AG08395 (cell line): ENCODE measurements at regions not wholly inside any gene's neighbourhood (a gene's known extent, or its start where the extent isn't known, plus 50 kb on each side); places are given as distances from the start of the nearest gene placed in this dataset.
"Not testable (repeated sequence)": the region's sequence is repeated elsewhere in the genome, so short reads cannot be mapped to it uniquely, and the experiment has no call there.

ENCODE experiments used
- DNase-seq: peaks from one replicate; pipeline ENCODE4 v3.0.0; 2012; ENCODE audit warnings: mixed read lengths, low spot score

GRCh38 chr18:11464129-11464528 lies 145.3 kb upstream of the SLC35G4 start:
- DNase-seq = no peak

DNA sequence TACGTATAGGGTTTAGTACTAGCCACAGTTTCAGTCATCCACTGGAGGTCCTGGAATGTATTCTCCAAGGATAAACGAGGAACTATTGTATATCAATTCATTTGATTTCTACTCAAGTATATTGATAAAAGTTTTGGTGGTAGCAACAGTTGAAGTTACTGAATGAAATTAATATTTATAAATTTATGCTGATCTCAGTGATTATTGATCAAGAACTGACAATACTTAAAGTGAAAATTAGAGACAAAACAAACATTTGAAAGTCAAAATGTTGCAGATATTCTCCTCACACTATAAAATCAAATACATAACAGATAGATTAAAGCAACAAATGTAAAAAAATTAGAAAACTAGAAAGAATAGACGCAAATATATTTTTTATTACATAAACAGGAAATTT lies 150.9 kb upstream of the SLC35G4 start:
- DNase-seq = no peak

GRCh38 chr18:11457853-11458252 lies 151.5 kb upstream of the SLC35G4 start:
- not testable (repeated sequence) for DNase-seq

GRCh38 chr18:11454040-11454439 lies 155.4 kb upstream of the SLC35G4 start:
- DNase-seq = no peak

- not testable (repeated sequence) for DNase-seq
Observed at GRCh38 chr18:11444169-11444568, 165.2 kb upstream of the SLC35G4 start.

DNA sequence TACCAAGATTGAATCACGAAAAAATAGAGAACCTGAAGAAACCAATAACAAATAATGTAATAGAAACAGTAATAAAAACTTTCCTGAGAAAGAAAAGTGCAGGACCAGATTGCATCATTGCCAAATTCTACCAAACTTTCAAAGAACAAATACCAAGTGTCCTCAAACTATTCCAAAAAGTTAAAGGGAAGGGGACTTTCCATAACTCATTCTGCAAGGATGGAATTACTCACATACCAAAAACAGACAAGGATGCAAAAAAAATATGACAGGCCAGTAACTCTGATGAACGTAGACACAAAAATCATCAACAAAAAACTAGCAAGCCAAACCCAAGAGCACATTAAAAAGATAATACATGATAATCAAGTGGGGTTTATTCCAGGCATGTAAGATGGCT lies 172.3 kb upstream of the SLC35G4 start:
- no peak for DNase-seq

DNA sequence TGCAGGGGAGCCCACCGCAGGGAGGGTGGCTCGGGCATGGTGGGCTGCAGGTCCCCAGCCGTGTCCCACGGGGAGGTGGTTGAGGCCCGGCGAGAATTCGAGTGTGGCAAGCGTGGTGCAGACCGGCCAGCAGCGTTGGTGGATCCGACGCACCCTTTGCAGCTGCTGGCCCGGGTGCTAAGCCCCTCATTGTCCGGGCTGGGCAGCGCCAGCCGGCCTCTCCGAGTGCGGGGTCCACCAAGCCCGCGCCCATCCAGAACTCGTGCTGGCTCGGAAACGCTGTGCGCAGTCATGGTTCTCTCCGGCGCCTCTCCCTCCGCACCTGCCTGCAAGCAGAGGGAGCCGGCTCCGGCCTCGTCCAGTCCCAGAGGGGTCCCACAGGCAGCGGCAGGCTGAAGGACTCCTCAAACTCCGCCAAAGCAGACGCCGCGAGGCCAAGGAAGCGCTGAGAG lies 177.0 kb upstream of the SLC35G4 start:
- DNase-seq = no peak

DNA sequence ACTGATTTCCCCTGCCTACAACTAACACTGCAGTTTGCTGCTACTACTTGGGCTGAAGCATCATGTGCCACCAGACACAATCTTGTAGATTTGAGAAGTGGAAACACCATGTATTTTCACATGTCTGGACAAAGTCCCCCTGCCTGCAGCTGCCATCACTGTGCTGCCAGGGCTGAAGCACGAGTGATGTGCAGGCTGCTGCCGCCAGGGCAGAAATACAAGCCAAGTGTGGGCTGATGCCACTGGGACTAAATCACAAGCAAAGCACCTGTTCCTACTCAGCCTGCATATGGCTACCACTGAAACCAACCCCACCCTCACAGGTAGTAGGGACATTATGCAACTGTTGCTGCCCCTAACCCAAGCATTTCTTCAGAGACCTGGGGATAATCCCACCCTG lies 179.5 kb upstream of the SLC35G4 start:
- no peak for DNase-seq

DNA sequence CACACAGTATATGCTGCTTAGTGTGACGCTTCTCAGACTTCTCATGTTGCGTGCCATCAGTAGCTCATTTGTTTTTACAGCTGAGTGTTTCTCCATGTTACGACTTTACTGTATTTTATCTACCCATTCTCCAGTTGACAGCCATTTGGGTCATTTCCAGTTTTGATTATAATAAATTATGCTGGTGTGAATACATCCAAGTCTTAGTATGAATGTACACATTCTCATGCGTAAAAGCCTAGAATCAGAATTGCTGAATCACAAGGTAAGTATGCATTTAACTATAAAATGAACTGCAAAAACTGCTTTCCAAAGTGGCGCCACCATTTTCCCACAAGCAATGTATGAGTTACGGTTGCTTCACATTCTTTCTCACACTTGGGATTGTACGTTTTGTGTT lies 184.2 kb upstream of the SLC35G4 start:
- no peak for DNase-seq

- no peak for DNase-seq
Observed at GRCh38 chr18:11419338-11419737, 190.1 kb upstream of the SLC35G4 start.

- peak; percentile 46 for DNase-seq
Observed at GRCh38 chr18:11412811-11413210, 196.6 kb upstream of the SLC35G4 start.

DNA sequence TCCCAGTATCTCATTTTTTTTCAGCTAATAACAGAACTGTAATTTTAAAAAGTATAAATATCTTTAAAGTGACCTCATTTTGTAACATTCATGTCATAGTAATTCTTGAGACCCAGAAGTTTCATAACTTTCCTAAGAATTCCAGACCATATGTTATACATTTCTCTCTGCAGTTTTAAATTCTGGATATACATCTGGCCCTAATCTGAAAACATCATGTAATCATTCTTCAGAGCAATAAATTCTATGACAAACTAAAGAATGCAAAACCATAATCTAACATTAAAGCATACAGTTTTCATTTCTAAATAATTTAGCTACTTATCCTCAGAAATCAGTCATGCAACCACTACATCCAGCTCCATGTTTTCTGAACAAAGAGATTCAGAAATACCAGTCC lies 198.3 kb upstream of the SLC35G4 start:
- peak; percentile 40 for DNase-seq

- no peak for DNase-seq
Observed at GRCh38 chr18:11408555-11409065, 200.8 kb upstream of the SLC35G4 start.

GRCh38 chr18:11407940-11408339 lies 201.5 kb upstream of the SLC35G4 start:
- DNase-seq = peak; percentile 74

DNA sequence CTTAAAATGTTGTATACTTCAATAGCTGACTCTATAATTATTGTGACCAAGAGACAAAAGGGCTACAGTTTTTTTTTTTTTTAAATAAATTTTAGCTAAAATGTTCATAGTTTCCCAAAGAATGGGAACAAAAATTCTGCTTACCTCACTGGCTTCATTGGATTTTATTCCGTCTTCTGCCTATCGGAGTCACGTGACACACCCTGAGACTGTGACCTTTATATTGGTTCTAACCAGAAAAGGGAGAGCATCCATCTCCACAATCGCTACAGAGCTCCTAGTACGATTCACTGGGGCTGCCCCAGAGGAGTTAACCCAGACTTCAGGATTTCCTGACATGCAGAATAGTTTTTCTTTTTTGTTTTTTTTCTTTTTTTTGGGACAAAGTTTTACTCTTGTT lies 203.6 kb upstream of the SLC35G4 start:
- no peak for DNase-seq

DNA sequence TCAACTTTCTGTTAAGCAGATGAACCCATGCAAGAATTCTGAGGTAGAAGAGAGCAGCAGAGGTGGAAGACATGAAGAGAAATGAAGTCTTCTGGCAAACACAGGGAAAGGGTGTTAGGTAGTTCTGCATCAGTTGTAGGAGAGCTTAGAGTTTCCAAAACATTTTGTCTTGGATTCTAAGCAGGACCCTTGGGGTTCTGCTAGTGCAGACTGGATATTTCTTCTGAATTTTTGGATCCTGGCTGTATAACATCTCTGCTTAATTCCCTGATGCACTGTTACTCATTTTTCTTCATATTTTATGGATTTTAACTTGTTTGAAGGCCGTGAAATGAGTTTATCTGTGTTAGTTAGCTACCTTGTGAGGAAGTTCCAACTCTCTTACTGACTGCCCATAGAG lies 208.7 kb upstream of the SLC35G4 start:
- DNase-seq = no peak

- no peak for DNase-seq
Observed at GRCh38 chr18:11398625-11399024, 210.8 kb upstream of the SLC35G4 start.

GRCh38 chr18:11392980-11393885 lies 216.2 kb upstream of the SLC35G4 start:
- DNase-seq = no peak

DNA sequence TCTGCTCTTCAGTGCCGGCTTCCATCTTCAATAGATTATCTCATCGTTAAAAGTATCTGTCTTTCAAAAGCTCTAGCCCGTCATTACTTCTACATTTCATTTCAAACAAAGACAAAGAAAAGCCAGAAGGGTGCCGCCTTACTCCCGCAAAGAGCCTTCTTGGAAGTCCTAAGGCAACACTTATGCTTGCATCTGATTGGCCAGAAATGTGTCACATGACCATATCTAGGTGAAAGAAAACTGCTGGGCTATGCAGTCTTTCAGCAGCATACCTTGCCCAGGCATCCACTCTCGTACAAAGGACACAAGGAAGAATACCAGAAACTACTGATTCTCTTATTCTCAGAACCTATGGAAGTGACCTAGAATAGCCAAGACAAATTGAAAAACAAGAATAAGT lies 217.1 kb upstream of the SLC35G4 start:
- no peak for DNase-seq

DNA sequence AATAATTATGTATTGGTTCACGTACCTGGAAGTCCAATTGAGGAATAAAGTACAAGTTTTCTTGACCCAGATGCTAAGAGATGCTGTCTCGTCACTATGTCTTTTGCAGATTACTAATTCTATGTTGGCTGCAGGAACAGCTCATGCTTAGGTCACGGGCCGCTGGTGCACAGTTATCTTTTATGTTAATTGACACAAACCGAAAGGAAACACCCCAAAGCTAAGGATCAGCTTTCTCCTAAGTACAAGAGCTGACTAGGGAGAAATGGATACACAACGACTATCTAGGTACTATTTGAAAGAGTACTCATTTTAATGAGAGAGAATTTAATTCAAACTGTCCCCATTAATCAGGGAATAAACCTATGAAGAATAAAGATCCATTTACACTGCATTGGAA lies 217.7 kb upstream of the SLC35G4 start:
- no peak for DNase-seq

- DNase-seq = no peak
Observed at GRCh38 chr18:11388755-11389680, 220.4 kb upstream of the SLC35G4 start.

DNA sequence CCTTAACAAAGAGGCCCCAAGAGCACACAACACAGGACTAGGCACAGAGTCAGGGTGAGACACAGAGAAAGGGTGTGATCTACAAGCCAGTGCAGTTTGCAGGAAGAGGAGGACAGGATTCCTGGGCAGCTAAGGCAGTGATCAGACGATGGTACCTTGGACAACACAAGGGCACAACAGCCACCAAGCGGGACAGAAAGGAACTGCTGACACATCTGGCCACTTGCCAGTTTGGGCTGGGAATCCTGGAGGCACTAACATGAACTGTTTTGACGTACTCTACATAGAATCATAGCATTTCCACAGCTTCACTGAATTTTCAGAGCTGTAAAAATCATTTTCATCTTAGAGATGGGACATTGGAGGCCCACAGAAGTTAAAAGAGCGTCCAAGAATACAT lies 221.5 kb upstream of the SLC35G4 start:
- peak; percentile 12 for DNase-seq

- no peak for DNase-seq
Observed at GRCh38 chr18:11383381-11383780, 226.0 kb upstream of the SLC35G4 start.
